Esophagus squamous epithelium (tissue), 5 donors: ENCODE measurements at regions not wholly inside any gene's neighbourhood (a gene's known extent, or its start where the extent isn't known, plus 50 kb on each side); places are given as distances from the start of the nearest gene placed in this dataset.

ENCODE experiments used
- DNase-seq: peaks from one replicate; lab custom pipeline; 2025; lab: John Stamatoyannopoulos, UW
- H3K27ac ChIP-seq, 4 donors: fragments of 200-600 bp; sonication (generic); one replicate each; pipeline ENCODE4 v1.5.1; 2016 to 2019; ENCODE audit warnings: mild to moderate bottlenecking in 1 of 4
- H3K27me3 ChIP-seq, 4 donors: fragments of 200-600 bp; sonication (generic); 1 replicate in 3 of 4; 2 replicates in 1 of 4; pipeline versions ENCODE4 v1.5.1 to v1.6.0; 2017 to 2021; ENCODE audit warnings: antibody characterized with exemption in 1 of 4
- H3K36me3 ChIP-seq, 3 donors: fragments of 200-600 bp; sonication (generic); one replicate each; pipeline ENCODE4 v1.5.1; 2016 to 2019
- H3K4me1 ChIP-seq, 3 donors: fragments of 200-600 bp; sonication (generic); one replicate each; pipeline ENCODE4 v1.5.1; 2017 to 2019
- H3K4me3 ChIP-seq, 4 donors: fragments of 200-600 bp; sonication (generic); 1 replicate in 3 of 4; 2 replicates in 1 of 4; pipeline ENCODE4 v1.5.1; 2016 to 2019; ENCODE audit warnings: mild to moderate bottlenecking in 2 of 4, moderate library complexity in 1 of 4
- H3K9me3 ChIP-seq, 3 donors: fragments of 200-600 bp; sonication (generic); one replicate each; pipeline ENCODE4 v1.5.1; 2016 to 2019
- POLR2A ChIP-seq, 4 donors: fragments of 450-650 bp; IDR thresholded peaks; one replicate each; pipeline ENCODE4 v1.6.1; 2017; ENCODE audit warnings: antibody characterized with exemption in 4 of 4, mild to moderate bottlenecking in 4 of 4, moderate library complexity in 3 of 4
- WGBS, 2 donors: methylation state at CpG; one replicate each; pipeline ENCODE4 v1.1.5; 2018; 5-methylcytosine and 5-hydroxymethylcytosine counted together
- intact Hi-C: fragments of 100-400 bp; cut with DNase I; formaldehyde crosslinking; loops from one replicate; pipeline ENCODE4 v1.15.0; 2022
- TF ChIP-seq, protein P1 (sequence below), 6 experiments: fragments of 450-650 bp in 4 of 6; fragments of 200-600 bp in 2 of 6; sonication (generic) in 2 of 6; IDR thresholded peaks; one replicate each; pipeline ENCODE4 v1.5.1; 2016 to 2019; ENCODE audit warnings: antibody characterized with exemption in 6 of 6, mild to moderate bottlenecking in 4 of 6, moderate library complexity in 4 of 6
- donor health status: DM: yes; HTN: yes; CAD: no.

GRCh38 chr9:106284296-106284695, 578.7 kb upstream of the ZNF462 start:
- Histone ChIP-seq H3K4me1 (peaks cover 0 to 8% (median 0%) of the 10 kb centered on the region in 3 donors), H3K9me3 (no peaks in the 10 kb centered on the region), H3K27me3 (no peaks in the 10 kb centered on the region), H3K36me3 (no peaks in the 10 kb centered on the region), H3K4me3 (no peak overlapping the region), H3K27ac (no peak overlapping the region)
- TF ChIP-seq, protein P1, sequence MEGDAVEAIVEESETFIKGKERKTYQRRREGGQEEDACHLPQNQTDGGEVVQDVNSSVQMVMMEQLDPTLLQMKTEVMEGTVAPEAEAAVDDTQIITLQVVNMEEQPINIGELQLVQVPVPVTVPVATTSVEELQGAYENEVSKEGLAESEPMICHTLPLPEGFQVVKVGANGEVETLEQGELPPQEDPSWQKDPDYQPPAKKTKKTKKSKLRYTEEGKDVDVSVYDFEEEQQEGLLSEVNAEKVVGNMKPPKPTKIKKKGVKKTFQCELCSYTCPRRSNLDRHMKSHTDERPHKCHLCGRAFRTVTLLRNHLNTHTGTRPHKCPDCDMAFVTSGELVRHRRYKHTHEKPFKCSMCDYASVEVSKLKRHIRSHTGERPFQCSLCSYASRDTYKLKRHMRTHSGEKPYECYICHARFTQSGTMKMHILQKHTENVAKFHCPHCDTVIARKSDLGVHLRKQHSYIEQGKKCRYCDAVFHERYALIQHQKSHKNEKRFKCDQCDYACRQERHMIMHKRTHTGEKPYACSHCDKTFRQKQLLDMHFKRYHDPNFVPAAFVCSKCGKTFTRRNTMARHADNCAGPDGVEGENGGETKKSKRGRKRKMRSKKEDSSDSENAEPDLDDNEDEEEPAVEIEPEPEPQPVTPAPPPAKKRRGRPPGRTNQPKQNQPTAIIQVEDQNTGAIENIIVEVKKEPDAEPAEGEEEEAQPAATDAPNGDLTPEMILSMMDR (IDR thresholded peaks at IDR 0.05): no peak
- no peak for TF ChIP-seq POLR2A (IDR thresholded peaks at IDR 0.05)
- intact Hi-C loops: no loop called here
- no peak for DNase-seq
- 79 to 84% methylated on average over 4 of the region's 4 CpGs for WGBS, 2 donors

- no peaks in the 10 kb centered on the region for H3K27me3 ChIP-seq
- no peak overlapping the region for H3K4me3 ChIP-seq
- H3K27ac ChIP-seq: no peak overlapping the region
- TF ChIP-seq, protein P1 (IDR thresholded peaks at IDR 0.05): no peak
- no peak for TF ChIP-seq POLR2A (IDR thresholded peaks at IDR 0.05)
- H3K4me1 ChIP-seq: peaks cover 0 to 8% (median 0%) of the 10 kb centered on the region in 3 donors
- intact Hi-C loops: no loop called here
- H3K9me3 ChIP-seq: no peaks in the 10 kb centered on the region
- no peak for DNase-seq
- H3K36me3 ChIP-seq: no peaks in the 10 kb centered on the region
Measured at GRCh38 chr9:106286249-106286648, 576.7 kb upstream of the ZNF462 start.

DNA sequence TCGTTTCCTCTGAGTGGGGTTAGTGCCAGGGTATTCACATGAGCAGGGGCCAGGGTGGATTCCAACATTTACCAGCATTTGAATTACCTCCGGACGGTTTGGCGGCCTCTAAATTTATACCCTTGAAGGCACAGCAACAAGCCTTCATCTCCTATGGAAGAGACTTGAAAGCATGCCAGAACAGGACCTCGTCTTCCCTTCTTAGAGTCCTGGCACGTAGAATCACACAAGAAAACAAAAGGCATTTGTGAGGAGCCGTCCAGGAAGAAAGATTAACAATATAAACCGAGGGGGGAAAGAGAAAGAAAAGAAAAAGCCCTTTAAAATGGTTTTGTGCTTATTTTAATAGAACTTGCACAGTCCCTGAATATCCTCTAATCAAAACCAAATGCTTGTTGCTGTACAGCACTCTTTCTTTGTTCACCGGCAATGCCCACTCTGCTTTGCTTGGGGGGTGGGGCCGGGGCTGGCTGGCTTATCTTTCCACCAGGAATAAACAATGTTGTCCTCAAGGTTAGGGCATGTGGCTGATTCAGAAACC, 575.8 kb upstream of the ZNF462 start:
- H3K27ac ChIP-seq: peak overlapping the region in 1 of 4 donors; percentile 31
- H3K4me3 ChIP-seq: peak overlapping the region in 3 of 4 donors; percentile 12 to 52 (median 25)
- no peaks in the 10 kb centered on the region for H3K9me3 ChIP-seq

DNA sequence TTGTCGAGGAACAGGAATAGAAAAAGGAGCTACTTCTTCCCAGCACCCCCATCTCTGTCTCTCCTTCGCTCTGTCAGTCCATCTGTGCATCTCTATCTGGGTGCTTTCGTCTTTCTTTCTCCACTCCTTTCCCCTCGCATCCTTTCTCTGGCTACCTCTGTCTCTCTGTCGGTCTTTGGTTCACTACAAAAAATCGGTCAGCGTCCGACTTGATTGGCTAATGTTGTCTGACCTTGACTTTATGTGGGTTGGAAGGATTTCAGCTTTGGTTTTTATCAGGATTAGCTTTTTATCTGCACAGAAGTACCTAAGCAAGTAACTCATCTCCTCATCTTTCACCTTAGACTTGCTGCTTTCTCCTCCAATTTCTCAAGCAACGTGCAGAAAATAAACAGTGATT, 575.2 kb upstream of the ZNF462 start:
- no peak for DNase-seq
- Histone ChIP-seq H3K27me3 (no peaks in the 10 kb centered on the region), H3K4me1 (peaks cover 0 to 8% (median 0%) of the 10 kb centered on the region in 3 donors), H3K4me3 (no peak overlapping the region), H3K9me3 (no peaks in the 10 kb centered on the region), H3K27ac (no peak overlapping the region), H3K36me3 (no peaks in the 10 kb centered on the region)
- no peak for TF ChIP-seq POLR2A (IDR thresholded peaks at IDR 0.05)
- TF ChIP-seq, protein P1 (IDR thresholded peaks at IDR 0.05): no peak
- 63 to 80% methylated on average over 9 of the region's 9 CpGs for WGBS, 2 donors
- intact Hi-C loops: no loop called here

More for the DNA sequence above, 575.8 kb upstream of the ZNF462 start:
- DNase-seq: no peak
- Histone ChIP-seq H3K4me1 (peaks cover 0 to 8% (median 0%) of the 10 kb centered on the region in 3 donors), H3K27me3 (no peaks in the 10 kb centered on the region), H3K36me3 (no peaks in the 10 kb centered on the region)
- intact Hi-C loops: no loop called here
- 19 to 25% methylated on average over 10 of the region's 10 CpGs for WGBS, 2 donors
- TF ChIP-seq, protein P1 (IDR thresholded peaks at IDR 0.05): no peak
- TF ChIP-seq POLR2A (IDR thresholded peaks at IDR 0.05): no peak

GRCh38 chr9:106288689-106289088, 574.3 kb upstream of the ZNF462 start:
- no peak overlapping the region for H3K4me3 ChIP-seq
- H3K27ac ChIP-seq: no peak overlapping the region
- H3K27me3 ChIP-seq: no peaks in the 10 kb centered on the region
- TF ChIP-seq, protein P1 (IDR thresholded peaks at IDR 0.05): no peak
- TF ChIP-seq POLR2A (IDR thresholded peaks at IDR 0.05): no peak
- peaks cover 0 to 8% (median 0%) of the 10 kb centered on the region in 3 donors for H3K4me1 ChIP-seq
- no peaks in the 10 kb centered on the region for H3K9me3 ChIP-seq
- no peak for DNase-seq
- WGBS, 2 donors: 83 to 90% methylated on average over 6 to 8 of the region's 8 CpGs
- intact Hi-C loops: no loop called here
- H3K36me3 ChIP-seq: no peaks in the 10 kb centered on the region
